Stimulated activated CD8-positive, alpha-beta memory T cell treated with anti-CD3 and anti-CD28 coated beads, Interleukin-2, amount 100 ng/mL, for 48 hours (primary cell): ENCODE measurements at regions not wholly inside any gene's neighbourhood (a gene's known extent, or its start where the extent isn't known, plus 50 kb on each side); places are given as distances from the start of the nearest gene placed in this dataset.

Experiments
- DNase-seq, 2 donors: peaks; one replicate each; pipeline ENCODE4 v3.0.0-alpha.2; 2020; ENCODE audit warnings: low read depth in 2 of 2

GRCh38 chr10:78247821-78248220, 214.2 kb downstream of the RPS24 start:
- DNase-seq: no peak

GRCh38 chr10:78248651-78249464, 215.2 kb downstream of the RPS24 start:
- no peak for DNase-seq

DNA sequence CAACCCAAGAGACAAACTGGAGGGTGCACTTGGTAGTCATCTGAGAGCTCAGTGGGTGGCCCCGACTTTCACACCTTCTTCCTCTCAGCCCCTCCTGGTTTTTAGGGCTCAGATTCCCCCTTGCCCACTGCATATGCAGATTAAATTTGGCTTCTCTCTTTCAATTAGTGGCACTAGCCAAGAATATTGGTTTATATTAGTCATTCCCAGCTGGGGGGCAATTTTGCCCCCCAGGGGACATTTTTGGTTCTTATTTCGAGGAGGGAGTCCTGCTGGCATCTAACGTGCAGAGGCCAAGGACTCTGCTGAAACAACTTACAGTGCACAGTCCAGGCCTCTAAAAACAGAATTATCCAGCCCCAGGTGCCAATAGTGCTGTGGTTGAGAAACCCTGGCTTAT, 216.0 kb downstream of the RPS24 start:
- DNase-seq: no peak

GRCh38 chr10:78250313-78251015, 216.8 kb downstream of the RPS24 start:
- DNase-seq: no peak

GRCh38 chr10:78251016-78251385, 217.3 kb downstream of the RPS24 start:
- no peak for DNase-seq

GRCh38 chr10:78252286-78252685, 218.6 kb downstream of the RPS24 start:
- no peak for DNase-seq

DNA sequence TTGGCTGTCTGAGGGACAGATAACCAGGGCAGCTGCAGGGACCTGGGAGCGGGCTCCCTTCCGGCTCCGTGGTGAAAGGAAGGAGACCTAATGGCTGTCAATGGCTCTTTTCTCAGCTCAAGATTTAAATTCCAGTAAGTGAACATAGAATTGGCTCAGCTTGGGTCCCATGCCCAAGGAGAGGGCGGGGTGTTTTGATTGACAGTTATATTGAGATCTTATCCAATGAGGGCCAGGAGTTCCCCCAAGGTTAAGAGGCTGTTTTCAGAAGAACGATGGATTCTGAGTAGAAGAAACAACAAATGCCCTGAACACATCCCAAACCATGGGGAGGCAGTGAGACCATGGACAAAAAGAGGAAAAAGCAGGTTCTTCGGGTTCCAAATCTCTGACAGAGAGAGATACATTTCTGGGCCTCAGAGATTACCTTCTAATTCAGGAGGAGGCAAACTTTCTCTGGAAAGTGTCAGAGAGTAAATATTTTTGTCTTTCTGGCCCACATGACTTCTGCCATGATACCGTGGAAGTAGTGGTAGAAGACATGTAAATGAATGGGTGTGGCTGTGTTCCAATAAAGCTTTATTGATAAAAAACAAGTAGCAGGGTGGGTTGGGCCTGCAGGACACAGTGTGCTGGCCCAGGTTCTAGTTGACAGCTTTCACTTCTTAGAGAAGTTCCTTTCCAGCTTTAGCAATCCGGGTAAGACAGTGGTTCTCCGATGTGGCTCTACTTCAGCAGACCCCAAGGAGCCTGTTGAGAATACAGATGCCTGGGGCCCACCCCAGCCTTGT, 219.6 kb downstream of the RPS24 start:
- no peak for DNase-seq

DNA sequence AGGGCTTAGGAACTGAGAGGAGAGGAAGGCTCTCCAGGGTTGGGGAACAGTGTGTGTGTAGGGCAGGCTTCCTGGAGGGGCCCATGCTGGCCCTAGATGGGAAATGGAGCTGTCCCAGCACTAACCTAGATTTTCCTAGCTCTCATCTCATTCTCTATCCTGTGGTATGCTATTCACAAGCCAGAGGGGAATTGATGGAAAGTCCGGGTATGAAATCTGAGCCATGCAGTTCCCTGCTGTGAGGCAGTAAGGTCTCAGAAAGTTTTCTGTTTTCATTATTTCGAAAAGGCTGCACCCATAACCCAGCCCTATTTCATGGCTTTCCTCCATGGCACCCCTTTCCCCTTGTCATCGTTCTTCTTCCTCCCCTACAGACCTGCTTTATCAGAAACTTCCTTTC, 220.3 kb downstream of the RPS24 start:
- no peak for DNase-seq

DNA sequence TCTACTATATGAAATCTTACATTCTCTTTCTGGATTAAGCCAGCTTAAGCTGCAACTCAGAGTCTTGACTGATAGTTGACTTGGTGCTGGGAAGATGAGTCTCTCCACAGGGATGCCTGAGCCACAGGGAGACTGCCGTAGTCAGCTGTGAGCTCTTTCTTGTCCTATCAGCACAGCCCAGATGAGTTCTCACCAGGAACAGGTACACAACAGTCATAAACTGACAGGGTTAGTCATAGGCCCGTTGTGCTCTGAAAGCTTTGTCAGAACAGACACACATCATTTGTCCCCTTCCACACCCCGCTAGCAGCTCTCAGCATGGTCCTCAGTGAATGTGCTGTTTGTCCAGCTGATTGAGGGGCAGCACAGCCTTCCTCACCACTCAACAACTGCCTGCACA, 221.6 kb downstream of the RPS24 start:
- DNase-seq: no peak

DNA sequence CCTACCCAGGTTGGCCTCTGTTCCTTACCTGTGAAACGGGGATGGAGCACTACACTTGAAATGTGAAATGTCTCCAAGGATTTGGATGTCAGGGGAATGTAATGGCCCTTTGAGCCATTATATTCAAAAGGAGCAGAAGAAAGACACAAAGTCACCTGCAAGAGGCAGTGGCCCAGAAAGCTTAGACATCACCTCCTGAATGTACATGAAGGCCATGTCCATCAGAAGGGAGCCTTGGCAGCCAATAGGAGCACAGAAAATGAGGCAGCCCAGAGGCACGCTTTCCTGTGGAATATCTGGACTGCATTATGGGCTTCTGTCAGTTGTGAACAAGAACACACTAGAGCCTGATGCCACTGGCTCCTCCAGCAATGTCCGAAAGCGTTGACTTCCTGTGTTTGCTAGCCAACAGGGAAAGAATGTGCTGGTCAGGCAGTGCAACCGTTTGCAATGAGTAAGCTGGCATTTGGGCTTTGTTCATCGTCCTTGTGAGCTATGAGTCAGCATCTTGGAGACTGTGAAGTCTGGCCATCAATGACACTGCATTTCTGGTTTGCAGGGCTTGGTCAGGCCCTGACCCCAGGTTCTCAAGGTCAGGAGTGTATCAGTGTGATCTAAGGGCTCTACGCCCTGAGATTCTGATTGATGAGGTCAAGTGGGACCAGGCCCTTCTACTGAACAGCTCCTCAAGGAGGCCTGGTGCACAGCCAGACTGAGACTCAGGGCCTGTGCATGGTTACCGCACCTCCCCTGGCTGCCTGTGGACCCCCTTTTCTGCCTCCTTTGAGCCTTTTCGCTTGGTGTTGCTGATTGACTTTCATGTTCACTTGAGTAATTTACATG, 222.4 kb downstream of the RPS24 start:
- DNase-seq: no peak

- DNase-seq: no peak
Observed at GRCh38 chr10:78258323-78259030, 224.8 kb downstream of the RPS24 start.

DNA sequence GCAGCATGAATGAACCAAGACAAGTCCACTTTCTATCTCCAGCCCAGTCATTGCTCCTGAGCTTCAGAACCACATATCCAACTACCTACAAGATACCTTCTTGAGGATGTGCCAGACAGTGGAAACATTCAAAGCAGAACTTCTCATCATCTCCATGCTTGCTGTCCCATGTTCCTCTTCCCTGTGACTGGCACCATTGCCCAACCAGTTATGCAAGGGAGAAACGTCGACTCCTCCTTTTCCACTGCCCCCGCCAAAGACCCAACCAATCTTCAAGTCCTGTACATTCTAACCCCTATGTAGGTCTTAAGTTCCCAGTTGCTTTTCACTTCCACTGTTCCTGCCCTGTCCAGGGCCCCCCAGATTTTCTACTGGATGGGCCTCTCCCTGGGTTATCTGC, 225.7 kb downstream of the RPS24 start:
- no peak for DNase-seq

DNA sequence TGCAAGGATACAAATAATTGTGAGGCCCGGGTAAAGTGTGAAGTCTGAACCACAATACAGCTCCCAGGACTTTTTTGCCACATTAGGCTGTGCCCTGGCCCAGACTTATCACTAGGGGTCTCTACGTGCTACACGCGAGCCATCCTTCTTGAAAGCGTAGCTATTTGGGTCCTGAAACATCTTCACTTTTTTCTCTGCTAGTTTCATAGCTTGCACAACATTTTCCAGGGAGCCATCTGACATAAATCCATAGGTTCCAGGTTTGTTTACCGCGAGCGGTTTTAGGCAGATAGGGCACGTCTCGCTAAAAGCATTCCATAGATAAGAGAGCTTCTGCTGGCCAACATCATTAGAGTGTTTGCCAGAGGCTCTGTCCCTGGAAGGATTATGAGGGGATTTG, 226.5 kb downstream of the RPS24 start:
- no peak for DNase-seq

GRCh38 chr10:78260680-78261079, 227.0 kb downstream of the RPS24 start:
- no peak for DNase-seq

- DNase-seq: no peak
Observed at GRCh38 chr10:78261291-78261690, 227.6 kb downstream of the RPS24 start.

GRCh38 chr10:78262860-78263259, 229.2 kb downstream of the RPS24 start:
- no peak for DNase-seq

GRCh38 chr10:78263521-78263988, 229.9 kb downstream of the RPS24 start:
- DNase-seq: no peak

GRCh38 chr10:78264361-78264760, 230.7 kb downstream of the RPS24 start:
- no peak for DNase-seq

DNA sequence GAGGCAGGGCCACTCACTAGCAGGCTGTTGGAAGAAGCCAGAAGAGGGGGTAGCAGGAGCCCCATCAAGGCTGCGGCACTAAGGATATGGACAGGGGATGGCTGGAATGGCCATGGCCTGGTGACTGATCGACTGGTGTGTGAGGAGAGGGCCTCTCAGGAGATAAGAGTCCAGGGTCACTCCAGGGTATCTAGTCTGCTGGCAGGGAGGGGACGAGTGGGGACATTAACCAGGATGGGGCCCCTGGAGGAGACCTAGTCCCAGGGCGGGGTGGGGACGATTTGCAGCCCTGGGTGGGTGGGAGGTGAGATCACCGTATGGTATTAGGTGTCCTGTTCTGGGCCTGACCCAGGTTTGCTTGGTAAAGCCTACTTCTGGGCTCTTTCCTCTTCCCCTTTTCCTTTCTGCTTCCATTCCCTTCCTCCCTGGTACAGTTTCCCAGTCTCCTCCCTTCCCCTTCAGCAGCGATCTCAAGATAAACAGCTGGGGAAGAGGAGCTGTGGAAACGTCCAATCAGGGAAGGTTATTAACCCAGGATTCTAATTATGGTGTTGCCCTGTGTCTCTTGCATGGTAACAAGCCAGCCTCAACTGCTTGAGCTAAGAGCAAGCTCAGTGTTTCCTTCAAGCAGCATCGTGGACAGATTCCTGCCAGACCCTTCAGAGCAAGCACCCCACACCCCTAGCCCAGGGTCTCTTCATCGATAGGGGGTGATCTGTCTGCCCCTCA, 233.2 kb downstream of the RPS24 start:
- no peak for DNase-seq

DNA sequence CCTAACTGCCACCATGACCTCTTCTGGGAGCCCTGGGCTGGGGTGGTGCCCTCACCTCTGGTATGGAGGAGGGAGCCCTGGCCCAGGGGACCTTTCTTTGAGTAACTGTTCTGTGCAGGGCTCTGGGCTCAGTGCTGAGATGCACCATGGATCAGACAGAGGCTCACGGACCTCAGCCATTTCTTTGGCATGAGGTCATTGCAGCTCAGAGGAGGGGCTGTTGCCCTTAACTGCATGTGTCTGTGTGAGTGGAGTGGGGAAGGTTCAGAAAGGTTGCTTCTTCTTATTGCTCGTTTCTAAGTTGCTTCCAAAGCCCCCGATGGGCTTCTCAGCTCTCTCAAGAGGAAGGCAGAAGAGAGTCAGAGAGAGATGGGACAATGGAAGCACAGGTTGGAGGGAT, 233.9 kb downstream of the RPS24 start:
- no peak for DNase-seq
